CD4-positive, CD25-positive, alpha-beta regulatory T cell (primary cell): ENCODE measurements at regions not wholly inside any gene's neighbourhood (a gene's known extent, or its start where the extent isn't known, plus 50 kb on each side); places are given as distances from the start of the nearest gene placed in this dataset.

ENCODE experiments used
- ATAC-seq, 2 donors: fragments of 150-1000 bp; cut with Tn5 transposase; one replicate each; pipeline ENCODE4 v1.10.0; 2021; ENCODE audit warnings: low read depth in 2 of 2, moderate number of reproducible peaks in 2 of 2, moderate library complexity in 1 of 2
- DNase-seq, 3 donors: peaks; one replicate each; pipeline versions ENCODE4 v3.0.0 to v3.0.0-alpha.2; 2012 to 2022; ENCODE audit warnings: mixed read lengths in 1 of 3
- H3K27ac ChIP-seq: one replicate; pipeline ENCODE4 v1.7.0; 2013; ENCODE audit warnings: mild to moderate bottlenecking, low read length; ENCODE audit not compliant: insufficient read depth, poor library complexity, severe bottlenecking
- H3K27me3 ChIP-seq: one replicate; pipeline ENCODE4 v1.7.0; 2013; ENCODE audit warnings: low read length; ENCODE audit not compliant: control insufficient read depth, insufficient read depth
- H3K36me3 ChIP-seq: one replicate; pipeline ENCODE4 v1.7.0; 2013; ENCODE audit warnings: mild to moderate bottlenecking, low read length, moderate library complexity; ENCODE audit not compliant: control insufficient read depth, insufficient read depth
- H3K4me1 ChIP-seq: 2 replicates; pipeline ENCODE4 v1.7.0; 2013; ENCODE audit warnings: mild to moderate bottlenecking, low read length; ENCODE audit not compliant: insufficient read depth, control insufficient read depth, poor library complexity, severe bottlenecking
- H3K4me3 ChIP-seq: one replicate; pipeline ENCODE4 v1.7.0; 2013; ENCODE audit warnings: low read depth, mild to moderate bottlenecking, low read length, moderate library complexity
- H3K9me3 ChIP-seq, 2 experiments: 1 replicate in 1 of 2; 2 replicates in 1 of 2; pipeline ENCODE4 v1.7.0; 2013; ENCODE audit warnings: low read length in 2 of 2, mild to moderate bottlenecking in 1 of 2, moderate library complexity in 1 of 2; ENCODE audit not compliant: control insufficient read depth in 2 of 2
- H3K27ac Mint-ChIP-seq, 3 donors: one replicate each; pipeline ENCODE4 v1.8.0; 2020 to 2022; ENCODE audit warnings: mild to moderate bottlenecking in 3 of 3, mixed read lengths in 3 of 3, moderate library complexity in 2 of 3
- H3K27me3 Mint-ChIP-seq: one replicate; pipeline ENCODE4 v1.8.0; 2022; ENCODE audit warnings: mild to moderate bottlenecking, mixed read lengths
- H3K36me3 Mint-ChIP-seq: one replicate; pipeline ENCODE4 v1.8.0; 2020; ENCODE audit warnings: mixed read lengths
- H3K4me1 Mint-ChIP-seq, 4 donors: one replicate each; pipeline ENCODE4 v1.8.0; 2020 to 2022; ENCODE audit warnings: mixed read lengths in 4 of 4, mild to moderate bottlenecking in 1 of 4
- H3K4me3 Mint-ChIP-seq, 4 donors: one replicate each; pipeline ENCODE4 v1.8.0; 2020 to 2022; ENCODE audit warnings: mild to moderate bottlenecking in 4 of 4, mixed read lengths in 4 of 4, moderate library complexity in 3 of 4
- H3K9me3 Mint-ChIP-seq, 7 donors: one replicate each; pipeline ENCODE4 v1.8.0; 2020 to 2022; ENCODE audit warnings: mixed read lengths in 7 of 7, mild to moderate bottlenecking in 3 of 7, moderate library complexity in 2 of 7

DNA sequence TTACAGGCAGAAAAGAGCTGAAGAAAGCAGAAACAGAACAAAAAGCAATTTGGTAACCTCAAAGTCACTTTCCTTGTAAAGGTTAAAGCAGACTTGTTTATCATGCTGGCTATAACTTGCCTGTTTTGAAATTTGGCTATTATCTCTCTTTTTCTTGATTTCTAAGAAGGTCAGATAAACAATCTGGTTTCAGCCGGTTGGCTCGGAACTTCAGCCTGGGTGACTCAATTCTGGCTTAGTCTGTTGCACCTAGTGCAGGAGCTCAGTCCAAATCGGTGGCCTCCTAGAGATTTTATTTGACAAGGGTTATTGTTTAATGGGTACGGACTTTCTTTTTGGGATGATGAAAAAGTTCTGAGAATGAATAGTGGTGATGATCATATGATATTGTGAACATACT is 367.1 kb upstream of the B3GAT1 start:
- peaks cover 23% of the 10 kb centered on the region for H3K27me3 Mint-ChIP-seq
- no peak overlapping the region for H3K27ac Mint-ChIP-seq
- no peaks in the 10 kb centered on the region for H3K4me1 Mint-ChIP-seq

GRCh38 chr11:134768463-134768862 is 356.4 kb upstream of the B3GAT1 start:
- Histone ChIP-seq H3K4me3 (no peak overlapping the region), H3K4me1 (no peaks in the 10 kb centered on the region), H3K27me3 (no peaks in the 10 kb centered on the region), H3K27ac (no peak overlapping the region), H3K9me3 (peaks cover 5 to 10% of the 10 kb centered on the region in 2 experiments), H3K36me3 (no peaks in the 10 kb centered on the region)
- Mint-ChIP-seq H3K36me3 (no peaks in the 10 kb centered on the region), H3K27ac (no peak overlapping the region), H3K27me3 (peaks cover 14% of the 10 kb centered on the region), H3K4me1 (peaks cover 0 to 6% (median 2%) of the 10 kb centered on the region in 4 donors), H3K9me3 (peaks cover 0 to 25% (median 10%) of the 10 kb centered on the region in 7 donors), H3K4me3 (no peak overlapping the region)
- DNase-seq (no peak), ATAC-seq (no peak)

More for the DNA sequence above, 367.1 kb upstream of the B3GAT1 start:
- no peaks in the 10 kb centered on the region for H3K36me3 Mint-ChIP-seq
- no peaks in the 10 kb centered on the region for H3K4me1 ChIP-seq
- H3K36me3 ChIP-seq, result no peaks in the 10 kb centered on the region
- no peak overlapping the region for H3K4me3 ChIP-seq
- no peak overlapping the region for H3K27ac ChIP-seq
- ATAC-seq (no peak), DNase-seq (no peak)
- H3K9me3 Mint-ChIP-seq, result peaks cover 0 to 4% (median 0%) of the 10 kb centered on the region in 7 donors
- no peaks in the 10 kb centered on the region for H3K27me3 ChIP-seq
- no peaks in the 10 kb centered on the region for H3K9me3 ChIP-seq
- H3K4me3 Mint-ChIP-seq, result no peak overlapping the region

DNA sequence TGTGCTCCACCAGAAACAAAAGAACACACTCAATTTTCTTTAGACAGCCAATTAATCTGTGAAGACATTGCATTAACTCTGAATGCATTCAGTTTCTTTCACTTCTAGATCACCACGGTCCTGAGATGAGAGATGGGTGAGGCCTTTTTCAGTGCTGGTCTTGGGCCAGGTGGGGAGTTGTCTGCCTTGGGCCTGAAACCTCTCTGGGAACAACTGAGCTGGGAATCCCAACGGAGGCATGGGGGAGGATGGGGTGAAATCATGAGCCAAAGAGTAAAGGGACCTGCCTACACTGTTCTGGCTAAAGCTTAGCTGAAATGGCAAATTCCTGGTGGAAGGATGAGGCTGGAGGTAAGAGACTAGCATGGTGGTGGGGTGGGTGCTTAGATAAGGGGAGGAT is 353.5 kb upstream of the B3GAT1 start:
- H3K27ac ChIP-seq, result no peak overlapping the region
- Mint-ChIP-seq H3K27ac (no peak overlapping the region), H3K9me3 (peaks cover 0 to 15% (median 8%) of the 10 kb centered on the region in 7 donors), H3K36me3 (no peaks in the 10 kb centered on the region), H3K4me3 (no peak overlapping the region), H3K27me3 (peaks cover 5% of the 10 kb centered on the region), H3K4me1 (no peaks in the 10 kb centered on the region)
- no peaks in the 10 kb centered on the region for H3K27me3 ChIP-seq
- no peaks in the 10 kb centered on the region for H3K36me3 ChIP-seq
- H3K4me3 ChIP-seq, result no peak overlapping the region
- no peak for DNase-seq
- no peaks in the 10 kb centered on the region for H3K4me1 ChIP-seq
- ATAC-seq, result no peak
- peaks cover 5 to 10% of the 10 kb centered on the region in 2 experiments for H3K9me3 ChIP-seq

DNA sequence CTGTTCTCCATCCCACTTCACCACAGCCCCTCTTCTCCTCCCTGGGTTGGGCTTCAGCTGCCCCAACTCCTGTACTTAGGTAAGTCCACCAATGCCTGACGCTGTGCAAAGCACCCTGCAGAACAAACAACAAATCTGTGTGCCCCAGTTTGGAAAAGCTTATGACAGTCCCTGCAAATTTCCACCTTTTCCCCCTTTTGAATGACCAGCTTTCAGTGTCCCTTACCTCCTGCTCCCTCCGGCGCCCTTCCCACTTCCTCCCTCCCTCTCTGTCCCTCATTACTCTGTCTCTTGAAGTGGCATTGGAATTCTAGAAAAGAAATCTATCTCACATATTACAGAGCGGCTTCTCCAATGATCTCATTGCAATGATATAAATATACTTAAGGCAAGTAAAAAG is 352.9 kb upstream of the B3GAT1 start:
- H3K36me3 ChIP-seq, result no peaks in the 10 kb centered on the region
- H3K4me1 ChIP-seq, result no peaks in the 10 kb centered on the region
- Mint-ChIP-seq H3K9me3 (peaks cover 0 to 15% (median 8%) of the 10 kb centered on the region in 7 donors), H3K4me1 (no peaks in the 10 kb centered on the region), H3K27ac (no peak overlapping the region), H3K4me3 (no peak overlapping the region), H3K27me3 (peaks cover 5% of the 10 kb centered on the region), H3K36me3 (no peaks in the 10 kb centered on the region)
- H3K27me3 ChIP-seq, result no peaks in the 10 kb centered on the region
- H3K9me3 ChIP-seq, result peaks cover 5 to 10% of the 10 kb centered on the region in 2 experiments
- DNase-seq (no peak), ATAC-seq (no peak)
- no peak overlapping the region for H3K4me3 ChIP-seq
- H3K27ac ChIP-seq, result no peak overlapping the region

DNA sequence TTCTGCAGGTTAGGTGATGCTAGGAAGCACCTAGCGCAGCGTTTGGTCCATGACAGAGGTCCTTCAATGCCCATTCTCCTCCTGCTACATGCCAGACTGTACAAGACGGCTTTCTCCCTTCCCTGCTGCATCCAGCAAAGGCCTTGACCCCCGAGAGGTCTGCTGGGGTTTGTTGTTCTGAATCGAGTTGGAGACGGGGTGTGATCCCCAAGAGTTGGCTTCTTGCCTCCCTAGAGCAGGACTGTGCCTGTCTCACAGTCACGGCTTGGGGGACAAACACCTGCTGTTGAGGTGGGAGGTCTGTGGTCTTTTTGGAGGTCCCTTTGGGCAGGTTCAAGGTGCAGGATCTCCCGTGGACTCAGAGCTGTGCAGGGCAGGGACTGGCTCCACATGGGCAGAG is 352.3 kb upstream of the B3GAT1 start:
- Mint-ChIP-seq H3K9me3 (peaks cover 0 to 15% (median 8%) of the 10 kb centered on the region in 7 donors), H3K27me3 (peaks cover 5% of the 10 kb centered on the region), H3K4me3 (no peak overlapping the region), H3K27ac (no peak overlapping the region), H3K36me3 (no peaks in the 10 kb centered on the region), H3K4me1 (no peaks in the 10 kb centered on the region)
- H3K4me1 ChIP-seq, result no peaks in the 10 kb centered on the region
- no peaks in the 10 kb centered on the region for H3K36me3 ChIP-seq
- DNase-seq (no peak), ATAC-seq (no peak)
- no peak overlapping the region for H3K4me3 ChIP-seq
- H3K9me3 ChIP-seq, result peaks cover 5 to 10% of the 10 kb centered on the region in 2 experiments
- H3K27me3 ChIP-seq, result no peaks in the 10 kb centered on the region
- H3K27ac ChIP-seq, result no peak overlapping the region

DNA sequence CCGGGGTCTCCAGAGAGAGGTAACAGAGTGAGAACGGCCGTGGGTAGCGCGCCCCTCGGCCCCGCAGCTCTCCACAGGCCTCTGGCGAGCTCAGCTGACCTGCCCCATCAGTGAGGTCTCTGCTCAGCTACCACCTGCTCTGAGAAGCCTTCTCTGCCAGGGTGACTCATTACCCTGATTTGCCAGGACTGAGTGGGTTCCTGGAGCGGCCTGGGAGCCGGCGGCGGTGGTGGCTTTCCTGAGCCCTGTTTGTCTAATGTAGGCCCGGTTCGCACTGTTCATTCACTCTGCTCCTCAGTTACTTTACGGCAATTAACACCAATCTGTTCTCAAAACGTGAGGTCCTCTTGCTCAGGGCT is 351.0 kb upstream of the B3GAT1 start:
- peaks cover 0 to 7% (median 1%) of the 10 kb centered on the region in 7 donors for H3K9me3 Mint-ChIP-seq
- DNase-seq (no peak), ATAC-seq (no peak)
- peak overlapping the region in 1 of 4 donors; percentile 38 for H3K4me3 Mint-ChIP-seq
- H3K27ac Mint-ChIP-seq, result no peak overlapping the region
- no peaks in the 10 kb centered on the region for H3K4me1 ChIP-seq
- H3K36me3 ChIP-seq, result no peaks in the 10 kb centered on the region
- H3K27me3 Mint-ChIP-seq, result peaks cover 5% of the 10 kb centered on the region
- no peaks in the 10 kb centered on the region for H3K4me1 Mint-ChIP-seq
- H3K27me3 ChIP-seq, result no peaks in the 10 kb centered on the region
- H3K9me3 ChIP-seq, result peaks cover 0 to 8% of the 10 kb centered on the region in 2 experiments
- no peak overlapping the region for H3K4me3 ChIP-seq
- no peak overlapping the region for H3K27ac ChIP-seq
- H3K36me3 Mint-ChIP-seq, result no peaks in the 10 kb centered on the region

- no peak for ATAC-seq
Observed at GRCh38 chr11:134762248-134763029, 350.4 kb upstream of the B3GAT1 start.

GRCh38 chr11:134761926-134762247 is 349.8 kb upstream of the B3GAT1 start:
- H3K36me3 Mint-ChIP-seq, result no peaks in the 10 kb centered on the region
- H3K9me3 ChIP-seq, result no peaks in the 10 kb centered on the region
- DNase-seq (no peak), ATAC-seq (no peak)
- H3K27me3 Mint-ChIP-seq, result peaks cover 4% of the 10 kb centered on the region
- H3K4me3 Mint-ChIP-seq, result peak overlapping the region in 1 of 4 donors; percentile 1
- H3K9me3 Mint-ChIP-seq, result peaks cover 0 to 5% (median 0%) of the 10 kb centered on the region in 7 donors
- no peaks in the 10 kb centered on the region for H3K4me1 ChIP-seq
- H3K27ac ChIP-seq, result no peak overlapping the region
- H3K36me3 ChIP-seq, result no peaks in the 10 kb centered on the region
- no peak overlapping the region for H3K4me3 ChIP-seq
- no peaks in the 10 kb centered on the region for H3K4me1 Mint-ChIP-seq
- H3K27ac Mint-ChIP-seq, result no peak overlapping the region
- no peaks in the 10 kb centered on the region for H3K27me3 ChIP-seq

More at GRCh38 chr11:134762248-134763029, 350.4 kb upstream of the B3GAT1 start:
- Histone ChIP-seq H3K27ac (no peak overlapping the region), H3K4me1 (no peaks in the 10 kb centered on the region), H3K9me3 (peaks cover 0 to 2% of the 10 kb centered on the region in 2 experiments), H3K36me3 (no peaks in the 10 kb centered on the region), H3K4me3 (no peak overlapping the region), H3K27me3 (no peaks in the 10 kb centered on the region)
- Mint-ChIP-seq H3K4me1 (no peaks in the 10 kb centered on the region), H3K36me3 (no peaks in the 10 kb centered on the region), H3K27ac (no peak overlapping the region), H3K9me3 (peaks cover 0 to 7% (median 1%) of the 10 kb centered on the region in 7 donors), H3K27me3 (peaks cover 5% of the 10 kb centered on the region), H3K4me3 (no peak overlapping the region)
- DNase-seq, result no peak
